Hematopoietic multipotent progenitor cell treated with erythropoietin and hydrocortisone succinate and interleukin-3 and kit ligand, for 6 days (in vitro differentiated cells): ENCODE measurements at regions not wholly inside any gene's neighbourhood (a gene's known extent, or its start where the extent isn't known, plus 50 kb on each side); places are given as distances from the start of the nearest gene placed in this dataset.

Experiments used
- DNase-seq: peaks from one replicate; pipeline ENCODE4 v3.0.0-alpha.2; 2015

- DNase-seq, result no peak
These were observed 51.3 kb downstream of the OR10H4 start for GRCh38 chr19:16000024-16000663.

- peak; percentile 52 for DNase-seq
These were observed 52.9 kb downstream of the OR10H4 start for GRCh38 chr19:16001481-16002312.

- DNase-seq, result peak; percentile 7
These were observed 53.9 kb downstream of the OR10H4 start for GRCh38 chr19:16002406-16003384.

- peak; percentile 6 for DNase-seq
These were observed 54.6 kb downstream of the OR10H4 start for GRCh38 chr19:16003391-16003790.

- DNase-seq, result no peak
These were observed 57.1 kb downstream of the OR10H4 start for GRCh38 chr19:16005925-16006324.

GRCh38 chr19:16012552-16012951 is 63.7 kb upstream of the TPM4 start:
- no peak for DNase-seq

DNA sequence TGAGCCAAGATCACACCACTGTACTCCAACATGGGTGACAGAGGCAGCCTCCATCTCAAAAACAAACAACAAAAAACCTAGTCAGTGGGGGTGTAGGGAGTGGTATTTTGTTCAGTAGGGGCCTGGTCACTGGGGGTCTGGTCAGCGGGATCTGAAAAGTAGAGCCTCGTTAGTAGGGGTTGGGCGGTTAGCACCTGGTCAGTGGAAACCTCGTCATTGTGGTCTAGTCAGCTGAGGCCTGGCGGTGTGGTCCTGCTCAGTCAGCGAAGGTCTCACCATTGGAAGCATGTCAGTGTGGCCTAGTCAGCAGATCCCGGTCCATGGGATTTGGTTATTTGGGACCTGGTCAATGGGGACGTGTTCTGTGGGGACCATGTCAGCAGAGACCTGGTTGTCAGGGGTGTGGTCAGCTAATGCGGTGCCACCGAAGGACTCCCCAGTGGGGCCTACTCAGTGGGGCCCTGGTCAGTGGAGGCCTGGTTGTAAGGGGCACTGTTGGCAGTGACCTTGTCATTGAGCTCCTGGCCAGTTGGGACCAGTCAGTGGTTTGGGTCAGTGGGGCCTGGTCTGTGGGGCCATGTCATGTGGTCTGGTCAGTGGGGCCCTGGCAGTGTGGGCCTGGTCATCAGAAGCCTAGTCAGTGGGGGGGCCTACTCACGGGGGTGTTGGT is 63.0 kb upstream of the TPM4 start:
- no peak for DNase-seq

DNA sequence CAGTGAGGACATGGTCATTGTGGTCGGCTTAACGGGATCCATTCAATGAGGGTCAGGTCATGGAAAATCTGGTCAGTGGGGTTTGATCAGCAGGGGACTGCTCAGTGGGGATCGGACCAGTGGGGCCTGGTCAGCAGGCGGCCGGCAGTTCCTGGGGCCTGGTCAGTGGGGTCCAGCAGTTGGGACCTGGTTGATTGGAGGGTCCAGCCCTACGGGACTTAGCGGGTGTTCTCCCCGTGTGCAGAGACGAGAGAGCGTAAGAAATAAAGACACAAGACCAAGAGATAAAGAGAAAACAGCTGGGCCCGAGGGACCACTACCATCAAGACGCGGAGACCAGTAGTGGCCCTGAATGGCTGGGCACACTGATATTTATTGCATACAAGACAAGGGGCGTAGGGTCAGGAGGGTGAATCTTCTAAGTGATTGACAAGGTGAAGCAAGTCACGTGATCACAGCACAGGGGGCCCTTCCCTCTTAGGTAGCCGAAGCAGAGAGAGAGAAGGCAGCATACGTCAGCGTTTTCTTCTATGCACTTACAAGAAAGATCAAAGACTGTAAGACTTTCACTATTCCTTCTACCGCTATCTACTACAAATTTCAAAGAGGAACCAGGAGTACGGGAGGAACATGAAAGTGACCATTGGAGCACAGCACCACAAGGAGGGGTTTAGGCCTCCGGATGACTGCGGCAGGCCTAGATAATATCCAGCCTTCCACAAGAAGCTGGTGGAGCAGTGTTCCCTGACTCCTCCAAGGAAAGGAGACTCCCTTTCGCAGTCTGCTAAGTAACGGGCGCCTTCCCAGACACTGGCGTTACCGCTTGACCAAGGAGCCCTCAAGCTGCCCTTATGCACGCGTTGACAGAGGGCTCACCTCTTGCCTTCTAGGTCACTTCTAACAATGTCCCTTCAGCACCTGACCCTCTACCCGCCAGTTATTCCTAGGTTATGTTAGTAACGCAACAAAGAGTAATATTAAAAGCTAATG is 62.1 kb upstream of the TPM4 start:
- no peak for DNase-seq

DNA sequence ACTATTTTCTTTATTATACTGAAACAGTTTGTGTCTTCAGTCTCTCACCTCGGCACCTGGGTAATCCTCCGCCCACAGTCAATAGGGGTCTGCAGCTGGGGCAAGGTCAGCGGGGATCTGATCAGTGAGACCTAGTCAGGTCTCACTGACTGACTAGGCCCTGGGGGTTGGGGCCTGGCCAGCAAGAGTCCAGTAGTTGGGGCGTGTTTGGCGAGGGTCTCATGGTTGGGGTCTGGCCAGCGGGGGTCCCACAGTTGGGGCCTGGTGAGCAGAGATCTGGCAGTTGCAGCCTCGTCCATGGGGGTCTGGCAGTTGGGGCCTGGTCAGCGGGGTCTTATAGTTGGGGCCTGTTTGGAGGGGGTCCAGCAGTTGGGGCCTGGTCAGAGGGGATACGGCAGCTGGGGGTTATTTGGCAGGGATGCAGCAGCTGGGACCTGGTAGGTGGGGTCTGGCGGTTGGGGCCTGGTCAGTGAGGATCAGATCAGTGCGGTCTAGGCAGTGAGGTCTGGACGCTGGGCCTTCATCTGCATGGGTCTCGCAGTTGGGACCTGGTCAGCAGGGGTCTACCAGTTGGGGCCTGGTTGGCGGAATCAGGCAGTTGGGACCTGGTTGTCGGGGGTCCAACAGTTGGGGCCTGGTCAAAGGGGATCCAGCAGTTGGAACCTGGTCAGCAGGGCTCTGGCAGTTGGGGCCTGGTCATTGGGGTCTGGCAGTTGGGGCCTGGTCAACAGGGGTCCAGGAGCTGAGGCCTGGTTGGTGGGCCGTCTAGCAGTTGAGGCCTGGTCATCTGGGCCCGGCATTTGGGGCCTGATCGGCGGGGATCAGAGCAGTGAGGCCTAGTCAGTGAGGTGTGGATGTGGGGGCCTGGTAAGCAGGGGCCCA is 61.1 kb upstream of the TPM4 start:
- no peak for DNase-seq

DNA sequence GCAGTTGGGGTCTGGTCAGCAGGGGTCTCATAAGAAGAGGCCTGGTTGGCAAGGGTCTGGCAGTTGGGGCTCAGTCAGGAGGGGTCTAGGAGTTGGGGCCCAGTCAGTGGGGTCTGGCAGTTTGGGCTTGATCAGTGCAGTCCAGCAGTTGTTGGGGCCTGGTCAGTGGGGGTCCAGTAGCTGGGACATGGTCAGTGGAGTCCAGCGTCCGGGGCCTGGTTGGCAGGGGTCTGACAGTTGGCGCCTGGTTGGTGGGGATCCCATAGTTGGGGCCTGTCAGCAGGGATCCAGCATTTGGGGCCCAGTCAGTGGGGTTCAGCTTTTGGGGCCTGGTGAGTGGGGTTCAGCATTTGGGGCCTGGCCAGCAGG is 60.5 kb upstream of the TPM4 start:
- no peak for DNase-seq

- no peak for DNase-seq
These were observed 59.8 kb upstream of the TPM4 start for GRCh38 chr19:16016226-16017137.

GRCh38 chr19:16017138-16017490 is 59.2 kb upstream of the TPM4 start:
- DNase-seq, result no peak

DNA sequence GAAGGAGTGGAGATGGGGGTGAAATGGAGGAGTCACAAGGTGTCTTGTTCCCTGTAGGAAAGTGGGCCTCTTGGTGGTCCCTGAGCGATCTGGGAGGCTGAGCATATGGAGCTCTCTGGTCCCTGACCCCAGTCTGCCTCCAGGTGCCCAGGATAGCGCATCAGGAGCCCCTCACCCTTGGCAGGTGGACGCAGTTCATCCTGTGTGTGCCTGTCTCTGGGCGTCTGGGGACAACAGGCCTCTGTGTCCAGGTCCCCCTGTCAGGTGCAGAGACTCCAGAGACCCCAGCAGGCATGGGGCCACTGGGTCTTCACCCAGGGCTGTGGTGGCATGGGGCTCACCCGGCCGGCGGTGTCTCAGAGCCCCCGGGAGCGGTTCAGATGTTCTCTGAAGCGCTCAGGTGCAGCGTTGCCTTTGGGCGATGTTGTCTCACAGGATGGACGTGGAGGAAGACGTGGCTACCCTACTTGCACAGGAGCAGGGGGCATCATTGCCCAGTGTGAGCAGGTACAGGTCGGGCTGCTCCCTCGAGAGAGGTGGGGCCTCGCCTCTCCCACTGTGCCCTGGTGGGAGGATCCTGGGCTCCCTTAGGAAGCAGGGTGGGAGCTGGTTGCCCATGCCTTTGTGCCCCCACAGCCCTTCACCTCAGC is 58.1 kb upstream of the TPM4 start:
- DNase-seq, result no peak

DNA sequence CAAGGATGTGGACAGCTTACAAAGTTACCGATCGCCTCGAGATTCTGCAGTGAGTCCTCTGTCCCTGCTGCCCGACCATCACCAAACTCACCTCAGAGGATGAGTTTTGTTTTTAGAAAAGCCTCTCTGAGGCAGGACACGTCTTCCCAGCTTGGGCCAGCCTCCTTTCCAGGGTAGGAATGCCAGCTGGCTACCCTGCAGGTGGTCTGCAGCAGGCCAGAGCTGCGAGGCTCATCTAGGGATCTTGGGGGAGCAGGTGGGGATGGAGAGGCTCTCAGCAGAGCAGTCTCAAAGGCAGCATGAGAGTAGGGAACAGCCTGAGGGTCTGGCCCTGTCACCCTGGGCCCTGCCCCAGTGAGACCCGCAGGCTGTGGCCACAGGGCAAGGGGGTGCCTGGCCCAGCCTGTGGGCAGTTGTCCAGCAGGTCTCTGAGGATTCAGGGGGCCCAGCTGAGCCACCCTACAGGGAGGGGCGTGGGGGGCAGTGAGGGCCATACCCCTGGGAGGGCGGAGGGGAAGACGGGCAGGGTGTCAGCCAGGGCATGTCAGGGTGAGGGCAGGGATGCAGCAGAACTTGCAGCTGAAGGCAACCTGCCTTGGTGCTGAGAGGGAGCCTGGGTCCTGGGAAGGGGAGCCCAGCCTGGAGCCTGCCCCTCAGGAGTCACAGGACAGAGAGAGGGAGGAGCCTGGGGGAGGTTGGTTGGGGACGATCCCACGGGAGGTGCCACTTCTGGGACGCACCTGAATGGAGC is 57.3 kb upstream of the TPM4 start:
- no peak for DNase-seq

DNA sequence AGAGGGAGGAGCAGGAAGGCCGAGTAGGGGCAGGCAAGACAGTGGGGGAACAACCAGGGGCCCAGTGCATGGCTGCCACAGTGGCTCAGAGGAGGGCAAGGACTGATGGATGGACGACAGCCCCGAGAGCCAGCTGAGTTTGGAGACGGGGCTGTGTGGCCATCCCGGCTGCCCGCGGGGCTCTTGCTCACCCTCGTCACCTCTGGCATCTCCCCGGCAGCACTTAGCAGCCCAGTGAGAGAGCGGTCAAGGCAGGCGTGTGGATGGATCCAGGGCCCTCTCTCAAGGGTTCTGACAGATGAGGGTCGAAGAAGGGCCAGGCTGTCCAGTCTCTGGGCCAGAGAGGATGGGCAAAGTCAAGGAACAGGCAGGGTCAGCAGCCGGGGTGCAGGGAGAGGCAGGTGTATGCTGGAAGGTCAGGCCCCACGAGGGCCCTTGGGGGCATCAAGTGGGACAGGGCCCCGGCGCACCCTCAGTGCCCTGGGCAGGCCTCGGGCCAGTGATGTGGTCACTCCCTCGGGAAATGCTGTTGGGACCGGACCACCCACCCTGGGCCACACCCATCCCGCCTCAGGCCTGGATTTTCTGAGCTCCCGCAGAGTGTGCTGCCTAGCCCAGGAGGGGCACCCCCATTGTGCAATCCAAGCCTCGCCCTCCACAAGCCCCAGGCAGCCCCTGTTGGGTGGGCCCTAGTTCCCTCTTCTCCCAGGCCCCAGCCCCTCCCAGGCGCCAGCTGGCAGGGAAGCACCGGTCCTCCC is 56.4 kb upstream of the TPM4 start:
- DNase-seq, result no peak

- no peak for DNase-seq
These were observed 54.5 kb upstream of the TPM4 start for GRCh38 chr19:16021796-16022195.

DNA sequence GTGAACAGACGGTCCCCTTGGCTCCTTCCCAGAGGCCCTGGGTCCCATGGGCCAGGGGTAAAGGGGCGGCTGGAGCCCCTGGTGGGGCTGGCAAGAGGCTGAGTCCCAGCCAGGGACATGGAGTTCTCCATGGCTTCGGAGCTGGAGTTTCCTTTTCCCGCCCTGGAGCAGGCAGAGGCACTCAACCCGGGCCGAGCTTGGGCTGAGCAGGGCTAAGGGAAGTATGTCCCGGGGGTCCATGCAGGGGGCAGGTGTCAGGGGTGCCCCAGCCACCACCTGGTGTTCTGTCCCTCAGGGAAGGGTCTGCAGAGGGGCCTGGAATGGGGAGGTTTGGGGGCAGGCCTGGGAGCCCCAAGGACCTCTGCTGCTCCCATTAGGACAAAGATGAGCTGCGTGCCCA is 54.0 kb upstream of the TPM4 start:
- DNase-seq, result no peak
